Lung (tissue), 11 donors: ENCODE measurements at regions not wholly inside any gene's neighbourhood (a gene's known extent, or its start where the extent isn't known, plus 50 kb on each side); places are given as distances from the start of the nearest gene placed in this dataset.

Experiments used
- ATAC-seq: fragments of 200-7000 bp; cut with Tn5 transposase; one replicate; pipeline ENCODE4 v1.9.1; 2020; ENCODE audit warnings: moderate number of reproducible peaks; ENCODE audit not compliant: insufficient read depth, low FRiP score
- DNase-seq, 3 donors: peaks; one replicate each; pipeline ENCODE4 v3.0.0-alpha.2; 2013 to 2017
- H3K27ac ChIP-seq, 2 donors: one replicate each; pipeline ENCODE4 v1.5.1; 2013; ENCODE audit warnings: mild to moderate bottlenecking in 2 of 2, moderate library complexity in 2 of 2, control low read depth in 1 of 2, inconsistent platforms in 1 of 2, low read depth in 1 of 2, low read length in 1 of 2
- H3K27me3 ChIP-seq, 3 donors: one replicate each; pipeline ENCODE4 v1.5.1; 2013; ENCODE audit warnings: low read length in 2 of 3; ENCODE audit not compliant: control insufficient read depth in 3 of 3, insufficient read depth in 3 of 3
- H3K36me3 ChIP-seq, 4 donors: one replicate each; pipeline ENCODE4 v1.5.1; 2013; ENCODE audit warnings: low read length in 4 of 4, mild to moderate bottlenecking in 1 of 4, moderate library complexity in 1 of 4; ENCODE audit not compliant: control insufficient read depth in 4 of 4, insufficient read depth in 4 of 4
- H3K4me1 ChIP-seq, 5 donors: one replicate each; pipeline ENCODE4 v1.5.1; 2013; ENCODE audit warnings: low read length in 5 of 5, mild to moderate bottlenecking in 2 of 5, moderate library complexity in 1 of 5; ENCODE audit not compliant: control insufficient read depth in 5 of 5, insufficient read depth in 5 of 5
- H3K4me3 ChIP-seq: one replicate; pipeline ENCODE4 v1.5.1; 2013; ENCODE audit warnings: mild to moderate bottlenecking, control low read depth, moderate library complexity
- H3K9ac ChIP-seq, 2 donors: one replicate each; pipeline ENCODE4 v1.5.1; 2013; ENCODE audit warnings: low read length in 2 of 2, control low read depth in 1 of 2; ENCODE audit not compliant: insufficient read depth in 1 of 2
- H3K9me3 ChIP-seq, 4 donors: one replicate each; pipeline ENCODE4 v1.5.1; 2013; ENCODE audit warnings: low read length in 3 of 4, mild to moderate bottlenecking in 1 of 4, moderate library complexity in 1 of 4; ENCODE audit not compliant: control insufficient read depth in 4 of 4, insufficient read depth in 3 of 4
- CTCF ChIP-seq: IDR thresholded peaks from 2 replicates; pipeline ENCODE4 v1.5.1; 2012; ENCODE audit warnings: mild to moderate bottlenecking; ENCODE audit errors: control extremely low read depth, extremely low read depth
- WGBS, 2 donors: extraction: QIAGEN DNeasy Blood & Tissue Kit; methylation state at CpG; one replicate each; pipeline ENCODE4 v1.1.7; 2013; 5-methylcytosine and 5-hydroxymethylcytosine counted together
- donor health status: control.
- donor health status: control.
- donor health status: Bipolar disorder and iron deficiency.
- donor health status: healthy.
- donor health status: DM: yes; HTN: yes; CAD: no.

DNA sequence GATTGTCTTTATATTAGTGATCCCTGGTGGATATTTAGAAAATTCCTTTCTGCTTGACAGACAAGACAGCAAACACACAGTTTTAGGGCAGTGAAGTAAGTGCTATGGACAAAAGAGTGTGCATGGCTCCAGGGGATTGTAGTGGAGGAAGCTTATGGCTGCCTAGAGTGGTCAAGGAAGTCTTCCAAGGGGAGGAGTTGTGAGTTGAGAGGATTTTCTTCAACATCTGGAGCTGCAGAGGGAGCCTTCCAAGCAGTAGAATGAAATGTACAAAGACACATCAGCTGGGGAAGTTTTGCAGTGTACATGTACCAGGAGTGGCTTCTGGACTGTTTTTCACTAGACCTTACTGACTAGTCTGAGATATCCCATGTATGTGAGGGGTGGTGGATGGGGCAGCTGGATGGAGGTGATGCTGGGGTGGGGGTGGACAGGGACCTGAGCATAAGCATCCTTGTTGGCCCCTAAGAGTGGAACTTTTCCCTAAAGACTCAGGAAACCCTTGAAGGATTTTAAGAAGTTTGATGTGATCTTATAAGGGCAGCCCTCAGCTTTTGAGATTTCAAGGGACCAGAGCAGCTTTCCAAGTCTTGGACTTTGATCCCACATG, 160.5 kb upstream of the TAPT1 start:
- H3K9me3 ChIP-seq, result no peaks in the 10 kb centered on the region
- H3K27ac ChIP-seq, result no peak overlapping the region
- no peak overlapping the region for H3K4me3 ChIP-seq
- H3K27me3 ChIP-seq, result peaks cover 0 to 3% (median 0%) of the 10 kb centered on the region in 3 donors
- H3K36me3 ChIP-seq, result no peaks in the 10 kb centered on the region
- H3K4me1 ChIP-seq, result peaks cover 0 to 9% (median 0%) of the 10 kb centered on the region in 5 donors
- ATAC-seq (no peak), DNase-seq (no peak)
- H3K9ac ChIP-seq, result no peak overlapping the region
- no peak for TF ChIP-seq CTCF

- no peak for TF ChIP-seq CTCF
- Histone ChIP-seq H3K9ac (no peak overlapping the region), H3K4me1 (peaks cover 0 to 9% (median 0%) of the 10 kb centered on the region in 5 donors), H3K36me3 (no peaks in the 10 kb centered on the region), H3K27me3 (peaks cover 0 to 3% (median 0%) of the 10 kb centered on the region in 3 donors), H3K9me3 (no peaks in the 10 kb centered on the region), H3K4me3 (no peak overlapping the region), H3K27ac (no peak overlapping the region)
- DNase-seq, result peak; percentile 39 to 81 (median 65)
- 49 to 59% methylated on average over 6 of the region's 6 CpGs for WGBS, 2 donors
- ATAC-seq, result no peak
Observed at GRCh38 chr4:16384576-16384975, 158.3 kb upstream of the TAPT1 start.

DNA sequence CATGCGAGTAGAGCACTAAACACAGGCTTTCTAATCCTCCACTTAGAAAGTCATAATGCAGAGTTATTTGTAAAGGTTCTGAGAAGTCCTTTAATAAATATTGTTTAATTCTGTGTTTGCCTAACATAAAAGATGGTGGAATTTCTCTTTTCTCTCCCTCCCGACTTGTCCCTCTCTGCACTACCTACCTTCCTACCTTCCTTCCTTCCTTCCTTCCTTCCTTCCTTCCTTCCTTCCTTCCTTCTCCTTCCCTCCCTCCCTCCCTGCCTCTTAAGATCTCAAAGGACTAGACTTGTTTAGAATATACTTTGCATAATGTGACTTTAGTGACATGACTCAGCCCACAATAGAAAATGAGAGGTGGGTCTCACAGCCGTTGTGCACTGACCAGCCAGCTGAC, 156.3 kb upstream of the TAPT1 start:
- Histone ChIP-seq H3K9me3 (no peaks in the 10 kb centered on the region), H3K27me3 (no peaks in the 10 kb centered on the region), H3K36me3 (no peaks in the 10 kb centered on the region), H3K4me3 (no peak overlapping the region), H3K27ac (no peak overlapping the region), H3K4me1 (peaks cover 0 to 9% (median 0%) of the 10 kb centered on the region in 5 donors), H3K9ac (no peak overlapping the region)
- no peak for ATAC-seq
- 72 to 74% methylated on average over 3 of the region's 3 CpGs for WGBS, 2 donors
- TF ChIP-seq CTCF, result no peak
- DNase-seq, result no peak

- H3K27me3 ChIP-seq, result no peaks in the 10 kb centered on the region
- H3K27ac ChIP-seq, result no peak overlapping the region
- DNase-seq, result no peak
- H3K4me1 ChIP-seq, result no peaks in the 10 kb centered on the region
- TF ChIP-seq CTCF, result no peak
- WGBS, 2 donors, result 86% methylated on average over 5 of the region's 5 CpGs
- H3K9me3 ChIP-seq, result no peaks in the 10 kb centered on the region
- no peak overlapping the region for H3K9ac ChIP-seq
- no peak for ATAC-seq
- no peak overlapping the region for H3K4me3 ChIP-seq
- H3K36me3 ChIP-seq, result no peaks in the 10 kb centered on the region
Observed at GRCh38 chr4:16377887-16378286, 151.6 kb upstream of the TAPT1 start.
